GM18873 (cell line): ENCODE measurements at regions not wholly inside any gene's neighbourhood (a gene's known extent, or its start where the extent isn't known, plus 50 kb on each side); places are given as distances from the start of the nearest gene placed in this dataset.
"Not testable (repeated sequence)": the region's sequence is repeated elsewhere in the genome, so short reads cannot be mapped to it uniquely, and the experiment has no call there.

Experiments used
- ATAC-seq: cut with Tn5 transposase; IDR thresholded peaks from one replicate; pipeline ENCODE4 v1.9.1; 2021; ENCODE audit warnings: mild to moderate bottlenecking, moderate library complexity, moderate number of reproducible peaks; ENCODE audit not compliant: unreplicated experiment, low FRiP score

GRCh38 chr13:55106509-55106908 lies 2034.2 kb upstream of the PRR20A start:
- ATAC-seq = no peak

- no peak for ATAC-seq
Observed at GRCh38 chr13:55120631-55121030, 2020.1 kb upstream of the PRR20A start.

- no peak for ATAC-seq
Observed at GRCh38 chr13:55155046-55155445, 1985.7 kb upstream of the PRR20A start.

DNA sequence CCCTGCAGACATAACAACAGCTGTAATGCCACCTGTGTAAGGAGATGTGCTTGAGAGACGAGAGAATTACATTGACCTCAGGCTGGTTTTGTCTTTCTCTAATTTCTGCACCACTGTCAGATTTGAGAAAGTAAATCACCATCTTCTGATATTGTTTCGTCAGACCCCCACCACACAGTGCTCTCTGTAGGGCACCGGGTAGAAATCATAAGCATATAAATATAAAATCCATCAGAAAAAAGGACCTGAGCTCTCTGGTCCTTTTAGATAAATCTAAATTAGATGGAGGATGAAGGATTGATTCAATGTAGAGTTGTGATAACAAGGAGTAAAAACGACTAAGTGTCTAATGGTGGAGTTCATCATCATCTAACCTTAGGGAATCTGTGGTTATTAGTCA lies 1981.0 kb upstream of the PRR20A start:
- no peak for ATAC-seq

GRCh38 chr13:55160867-55161266 lies 1979.9 kb upstream of the PRR20A start:
- no peak for ATAC-seq

- ATAC-seq = not testable (repeated sequence)
Observed at GRCh38 chr13:55178582-55178981, 1962.1 kb upstream of the PRR20A start.

GRCh38 chr13:55190996-55191395 lies 1949.7 kb upstream of the PRR20A start:
- ATAC-seq = no peak

DNA sequence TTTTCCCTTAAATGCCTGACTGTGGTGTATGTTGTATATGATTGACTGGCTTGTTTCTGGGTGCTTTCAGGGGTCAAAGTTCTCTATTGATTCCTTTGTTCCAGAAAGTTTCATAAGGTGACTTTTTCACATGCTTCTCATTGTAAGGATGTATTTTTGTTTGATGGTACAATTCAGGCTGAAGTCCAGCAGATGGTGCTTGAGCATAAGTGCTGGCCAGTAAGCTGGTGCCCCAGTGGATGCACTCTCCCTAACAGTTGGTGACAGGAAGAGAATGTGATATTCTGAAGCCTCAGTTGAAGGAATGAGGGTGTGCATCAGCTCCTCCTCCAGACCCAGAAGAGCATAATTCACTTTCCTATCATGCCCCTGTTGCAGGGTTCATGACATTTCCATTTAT lies 1941.6 kb upstream of the PRR20A start:
- no peak for ATAC-seq

DNA sequence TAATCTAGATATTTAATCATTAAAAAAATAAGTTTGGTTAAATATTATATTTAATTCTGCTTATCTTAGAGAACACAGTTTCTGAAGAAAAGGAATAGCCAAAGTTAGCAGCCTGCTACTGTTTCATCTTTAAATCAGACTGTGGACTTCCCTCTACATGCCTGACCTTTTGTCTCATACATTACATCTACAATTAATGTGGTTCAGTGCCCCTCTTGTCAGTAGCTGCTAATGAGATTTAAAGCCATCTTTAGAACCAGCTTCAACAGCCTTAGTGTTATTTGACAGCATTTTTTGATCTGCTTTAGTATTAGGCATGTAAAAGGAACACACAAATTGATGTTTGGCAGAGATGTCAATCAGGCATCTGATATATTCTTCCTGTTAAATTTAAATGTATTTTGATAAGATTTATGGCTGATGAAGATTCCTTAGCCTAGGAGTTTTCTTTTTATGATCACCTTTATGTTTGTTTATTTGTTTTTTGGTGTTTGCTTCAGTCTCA lies 1925.8 kb upstream of the PRR20A start:
- no peak for ATAC-seq

DNA sequence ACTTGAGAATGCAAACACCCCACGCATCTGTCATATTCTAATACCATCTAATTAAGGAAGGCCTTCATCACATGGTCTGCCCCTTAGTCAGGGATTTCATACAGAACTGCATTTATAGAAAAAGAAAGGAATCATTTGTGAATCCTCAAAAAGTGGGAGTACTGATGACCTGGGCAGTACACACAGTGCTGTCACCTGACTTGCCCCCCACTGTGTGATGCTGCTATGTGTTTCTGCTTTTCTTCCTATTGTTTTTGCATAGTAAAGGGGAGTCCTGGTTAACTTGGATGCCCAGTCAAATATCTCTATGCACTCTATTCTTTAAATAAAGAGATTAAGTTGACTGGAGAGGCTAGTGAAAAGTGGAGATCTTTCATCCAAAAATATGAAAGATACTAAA lies 1921.2 kb upstream of the PRR20A start:
- no peak for ATAC-seq

DNA sequence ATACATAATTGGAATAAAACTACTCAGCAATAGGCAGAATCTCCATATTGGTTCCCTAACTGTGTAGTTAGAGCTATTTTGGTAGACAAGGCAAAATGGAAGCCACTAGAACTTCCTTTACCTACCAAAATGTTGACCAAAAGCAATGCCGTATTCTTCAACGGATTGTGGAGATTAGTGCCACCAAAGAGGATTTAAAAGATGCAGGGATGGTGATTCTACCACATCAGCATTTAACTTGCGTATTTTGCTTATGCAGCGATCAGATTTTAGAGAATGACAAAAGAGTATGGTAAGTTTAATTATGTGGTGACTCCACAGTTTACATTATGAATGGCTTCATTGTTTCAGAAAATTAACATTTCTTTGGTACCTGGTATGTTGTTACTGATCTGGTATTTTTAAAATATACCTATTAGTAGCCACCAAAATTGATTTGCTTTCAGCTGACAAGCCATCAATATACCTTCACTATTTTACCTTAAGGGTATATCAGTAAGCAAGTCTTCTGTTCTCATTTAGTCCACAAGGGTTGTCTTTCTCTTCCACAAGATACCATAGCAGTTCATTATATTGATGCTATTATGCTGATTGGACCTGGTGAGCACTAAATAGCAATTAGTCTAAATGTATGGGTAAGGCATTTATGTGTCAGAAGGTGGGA lies 1910.7 kb upstream of the PRR20A start:
- ATAC-seq = no peak

- no peak for ATAC-seq
Observed at GRCh38 chr13:55230570-55230908, 1910.2 kb upstream of the PRR20A start.

DNA sequence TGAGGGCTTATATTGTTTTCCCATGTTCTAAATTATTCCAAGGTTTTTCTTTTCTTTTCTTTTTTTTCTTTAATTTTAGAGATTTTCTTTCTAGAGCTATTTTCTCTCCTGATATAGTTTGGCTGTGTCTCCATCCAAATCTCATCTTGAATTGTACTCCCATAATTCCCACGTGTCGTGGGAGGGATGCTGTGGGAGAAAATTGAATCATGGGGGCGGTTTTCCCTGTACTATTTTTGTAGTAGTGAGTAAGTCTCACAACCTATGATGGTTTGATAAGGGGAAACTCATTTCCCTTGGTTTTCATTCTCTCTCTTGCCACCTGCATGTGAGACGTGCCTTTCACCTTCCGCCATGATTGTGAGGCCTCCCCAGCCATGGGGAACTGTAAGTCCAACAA lies 1906.4 kb upstream of the PRR20A start:
- ATAC-seq = no peak

DNA sequence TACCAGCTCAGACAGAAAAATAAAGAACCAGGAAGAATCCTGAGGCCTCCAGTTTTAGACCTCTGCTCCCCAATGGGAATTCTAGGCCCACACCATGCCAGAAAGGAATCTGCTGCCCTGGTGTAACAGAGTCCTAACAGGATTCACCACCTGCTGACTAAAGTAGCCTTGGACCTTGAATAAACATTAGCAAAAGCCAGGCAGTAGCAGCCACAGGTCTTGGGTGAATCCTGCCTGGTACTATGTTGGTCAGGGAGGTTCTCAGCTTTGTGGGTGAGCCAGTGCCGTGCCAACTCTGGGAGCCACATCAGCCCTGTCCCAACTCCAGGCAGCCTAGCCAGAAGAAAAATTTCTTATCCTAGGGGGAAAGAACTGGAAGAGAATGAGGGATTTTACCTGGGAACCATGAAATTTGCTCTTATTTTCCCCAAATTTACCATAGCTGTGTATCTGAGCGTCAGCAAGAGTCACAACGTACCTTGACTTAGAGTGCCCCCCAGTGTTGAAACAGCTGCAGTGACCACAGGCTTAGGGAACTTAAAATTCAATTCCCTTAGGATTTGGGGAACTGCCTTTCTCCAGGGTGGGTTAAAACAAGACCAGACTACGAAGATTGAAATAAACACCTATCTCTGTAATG lies 1895.6 kb upstream of the PRR20A start:
- ATAC-seq = no peak

DNA sequence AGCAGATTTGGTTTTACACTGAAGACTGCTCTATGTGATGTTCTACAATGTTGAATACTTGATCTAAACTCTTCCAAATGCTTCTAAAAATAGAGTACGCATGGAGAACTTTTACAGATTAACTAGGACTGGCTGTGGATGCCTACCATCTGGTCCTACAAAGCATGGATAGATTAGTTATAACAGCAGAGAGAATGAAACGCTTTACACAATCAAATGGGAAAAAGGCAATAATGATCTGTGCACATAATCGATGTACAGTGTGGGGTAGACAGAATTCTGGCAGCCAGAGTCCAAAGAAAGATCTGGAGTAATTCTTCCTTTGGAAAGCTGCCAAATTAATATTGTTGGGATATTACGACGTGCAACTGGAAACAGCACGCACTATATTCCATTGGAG lies 1885.5 kb upstream of the PRR20A start:
- ATAC-seq = no peak

- no peak for ATAC-seq
Observed at GRCh38 chr13:55263045-55263444, 1877.7 kb upstream of the PRR20A start.

GRCh38 chr13:55266644-55267043 lies 1874.1 kb upstream of the PRR20A start:
- ATAC-seq = no peak

DNA sequence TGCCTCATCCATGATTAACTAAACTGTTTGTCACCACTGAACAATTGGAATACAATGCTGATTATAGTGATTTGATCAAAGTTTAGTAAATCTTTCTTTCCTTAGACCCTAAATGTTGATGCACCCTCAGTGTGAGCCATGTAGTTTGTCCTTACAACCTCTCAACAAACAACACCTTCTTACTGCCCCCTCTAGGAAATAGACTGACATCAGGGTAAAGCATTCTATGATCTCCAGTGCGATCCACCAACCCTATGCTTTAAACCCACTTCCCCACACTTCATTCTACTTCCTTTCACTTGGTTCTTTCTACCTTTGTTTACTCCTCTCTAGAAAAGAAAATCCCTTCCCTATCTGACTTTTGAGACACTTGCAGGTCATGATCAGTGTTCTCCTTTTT lies 1842.5 kb upstream of the PRR20A start:
- no peak for ATAC-seq

DNA sequence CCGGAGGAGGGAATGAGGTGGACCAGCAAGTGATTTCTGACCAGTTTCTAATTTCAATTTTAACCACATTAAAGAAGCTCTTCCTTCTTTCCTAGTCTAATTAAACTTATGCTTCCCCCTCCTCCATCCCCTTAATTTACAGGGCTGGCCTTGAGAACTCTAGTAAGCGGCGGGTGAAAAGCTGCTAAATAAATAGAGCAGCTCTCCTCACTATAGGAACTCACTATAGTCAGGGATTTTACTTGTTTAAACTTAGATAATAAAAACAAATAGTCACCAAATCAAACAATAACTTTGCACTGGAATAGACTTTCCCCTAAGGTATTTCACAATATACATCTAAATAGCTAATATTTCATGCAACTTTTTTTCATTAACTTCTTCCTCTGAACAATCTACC lies 1838.2 kb upstream of the PRR20A start:
- no peak for ATAC-seq

- ATAC-seq = no peak
Observed at GRCh38 chr13:55307909-55308308, 1832.8 kb upstream of the PRR20A start.

GRCh38 chr13:55341891-55342290 lies 1798.8 kb upstream of the PRR20A start:
- no peak for ATAC-seq

GRCh38 chr13:55345224-55345623 lies 1795.5 kb upstream of the PRR20A start:
- no peak for ATAC-seq
